ENCODE measurements at regions not wholly inside any gene's neighbourhood (a gene's known extent, or its start where the extent isn't known, plus 50 kb on each side); places are given as distances from the start of the nearest gene placed in this dataset.

DNA sequence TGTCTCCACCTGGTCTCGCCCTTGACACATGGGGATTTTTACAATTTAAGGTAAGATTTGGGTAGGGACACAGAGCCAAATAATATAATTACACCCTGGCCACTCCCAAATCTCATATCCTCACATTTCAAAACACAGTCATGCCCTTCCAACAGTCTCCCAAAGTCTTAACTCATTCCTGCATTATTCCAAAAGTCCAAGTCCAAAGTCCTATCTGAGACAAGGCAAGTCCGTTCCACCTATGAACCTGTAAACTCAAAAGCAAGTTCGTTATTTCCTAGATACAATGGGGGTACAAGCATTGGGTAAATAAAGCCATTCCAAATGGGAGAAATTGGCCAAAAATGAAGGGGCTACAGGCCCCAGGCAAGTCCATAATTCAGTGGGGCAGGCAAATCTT is 380.8 kb downstream of the CXXC4 start:
- H3K4me2 ChIP-seq: no peak overlapping the region
- H3K27ac Mint-ChIP-seq: no peak overlapping the region
- peaks cover 26% of the 10 kb centered on the region for H3K36me3 Mint-ChIP-seq (ENCODE audit: low read depth)
- no peaks in the 10 kb centered on the region for H3K4me1 ChIP-seq (ENCODE audit: insufficient read depth)
- no peaks in the 10 kb centered on the region for H3K9me2 ChIP-seq (ENCODE audit: insufficient read depth)
- no peak overlapping the region for H3K4me3 Mint-ChIP-seq
- H4K20me1 ChIP-seq (replicated peaks; ENCODE audit: insufficient read depth): no peaks in the 10 kb centered on the region
- H3K79me2 ChIP-seq (replicated peaks; ENCODE audit: insufficient read depth): no peaks in the 10 kb centered on the region
- no peaks in the 10 kb centered on the region for H3K4me1 Mint-ChIP-seq
- H3K4me3 ChIP-seq: no peak overlapping the region
- TF ChIP-seq, protein P1, sequence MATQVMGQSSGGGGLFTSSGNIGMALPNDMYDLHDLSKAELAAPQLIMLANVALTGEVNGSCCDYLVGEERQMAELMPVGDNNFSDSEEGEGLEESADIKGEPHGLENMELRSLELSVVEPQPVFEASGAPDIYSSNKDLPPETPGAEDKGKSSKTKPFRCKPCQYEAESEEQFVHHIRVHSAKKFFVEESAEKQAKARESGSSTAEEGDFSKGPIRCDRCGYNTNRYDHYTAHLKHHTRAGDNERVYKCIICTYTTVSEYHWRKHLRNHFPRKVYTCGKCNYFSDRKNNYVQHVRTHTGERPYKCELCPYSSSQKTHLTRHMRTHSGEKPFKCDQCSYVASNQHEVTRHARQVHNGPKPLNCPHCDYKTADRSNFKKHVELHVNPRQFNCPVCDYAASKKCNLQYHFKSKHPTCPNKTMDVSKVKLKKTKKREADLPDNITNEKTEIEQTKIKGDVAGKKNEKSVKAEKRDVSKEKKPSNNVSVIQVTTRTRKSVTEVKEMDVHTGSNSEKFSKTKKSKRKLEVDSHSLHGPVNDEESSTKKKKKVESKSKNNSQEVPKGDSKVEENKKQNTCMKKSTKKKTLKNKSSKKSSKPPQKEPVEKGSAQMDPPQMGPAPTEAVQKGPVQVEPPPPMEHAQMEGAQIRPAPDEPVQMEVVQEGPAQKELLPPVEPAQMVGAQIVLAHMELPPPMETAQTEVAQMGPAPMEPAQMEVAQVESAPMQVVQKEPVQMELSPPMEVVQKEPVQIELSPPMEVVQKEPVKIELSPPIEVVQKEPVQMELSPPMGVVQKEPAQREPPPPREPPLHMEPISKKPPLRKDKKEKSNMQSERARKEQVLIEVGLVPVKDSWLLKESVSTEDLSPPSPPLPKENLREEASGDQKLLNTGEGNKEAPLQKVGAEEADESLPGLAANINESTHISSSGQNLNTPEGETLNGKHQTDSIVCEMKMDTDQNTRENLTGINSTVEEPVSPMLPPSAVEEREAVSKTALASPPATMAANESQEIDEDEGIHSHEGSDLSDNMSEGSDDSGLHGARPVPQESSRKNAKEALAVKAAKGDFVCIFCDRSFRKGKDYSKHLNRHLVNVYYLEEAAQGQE (IDR thresholded peaks at IDR 0.05; ENCODE audit: unreplicated experiment): no peak
- TF ChIP-seq EZH2 (IDR thresholded peaks at IDR 0.05; ENCODE audit: low read depth, unreplicated experiment): no peak
- no peak for TF ChIP-seq ETS1 (IDR thresholded peaks at IDR 0.05)
- no peak for TF ChIP-seq ZNF331 (CRISPR knock-in tag; IDR thresholded peaks at IDR 0.05; ENCODE audit: low read depth)
- TF ChIP-seq, protein P2, sequence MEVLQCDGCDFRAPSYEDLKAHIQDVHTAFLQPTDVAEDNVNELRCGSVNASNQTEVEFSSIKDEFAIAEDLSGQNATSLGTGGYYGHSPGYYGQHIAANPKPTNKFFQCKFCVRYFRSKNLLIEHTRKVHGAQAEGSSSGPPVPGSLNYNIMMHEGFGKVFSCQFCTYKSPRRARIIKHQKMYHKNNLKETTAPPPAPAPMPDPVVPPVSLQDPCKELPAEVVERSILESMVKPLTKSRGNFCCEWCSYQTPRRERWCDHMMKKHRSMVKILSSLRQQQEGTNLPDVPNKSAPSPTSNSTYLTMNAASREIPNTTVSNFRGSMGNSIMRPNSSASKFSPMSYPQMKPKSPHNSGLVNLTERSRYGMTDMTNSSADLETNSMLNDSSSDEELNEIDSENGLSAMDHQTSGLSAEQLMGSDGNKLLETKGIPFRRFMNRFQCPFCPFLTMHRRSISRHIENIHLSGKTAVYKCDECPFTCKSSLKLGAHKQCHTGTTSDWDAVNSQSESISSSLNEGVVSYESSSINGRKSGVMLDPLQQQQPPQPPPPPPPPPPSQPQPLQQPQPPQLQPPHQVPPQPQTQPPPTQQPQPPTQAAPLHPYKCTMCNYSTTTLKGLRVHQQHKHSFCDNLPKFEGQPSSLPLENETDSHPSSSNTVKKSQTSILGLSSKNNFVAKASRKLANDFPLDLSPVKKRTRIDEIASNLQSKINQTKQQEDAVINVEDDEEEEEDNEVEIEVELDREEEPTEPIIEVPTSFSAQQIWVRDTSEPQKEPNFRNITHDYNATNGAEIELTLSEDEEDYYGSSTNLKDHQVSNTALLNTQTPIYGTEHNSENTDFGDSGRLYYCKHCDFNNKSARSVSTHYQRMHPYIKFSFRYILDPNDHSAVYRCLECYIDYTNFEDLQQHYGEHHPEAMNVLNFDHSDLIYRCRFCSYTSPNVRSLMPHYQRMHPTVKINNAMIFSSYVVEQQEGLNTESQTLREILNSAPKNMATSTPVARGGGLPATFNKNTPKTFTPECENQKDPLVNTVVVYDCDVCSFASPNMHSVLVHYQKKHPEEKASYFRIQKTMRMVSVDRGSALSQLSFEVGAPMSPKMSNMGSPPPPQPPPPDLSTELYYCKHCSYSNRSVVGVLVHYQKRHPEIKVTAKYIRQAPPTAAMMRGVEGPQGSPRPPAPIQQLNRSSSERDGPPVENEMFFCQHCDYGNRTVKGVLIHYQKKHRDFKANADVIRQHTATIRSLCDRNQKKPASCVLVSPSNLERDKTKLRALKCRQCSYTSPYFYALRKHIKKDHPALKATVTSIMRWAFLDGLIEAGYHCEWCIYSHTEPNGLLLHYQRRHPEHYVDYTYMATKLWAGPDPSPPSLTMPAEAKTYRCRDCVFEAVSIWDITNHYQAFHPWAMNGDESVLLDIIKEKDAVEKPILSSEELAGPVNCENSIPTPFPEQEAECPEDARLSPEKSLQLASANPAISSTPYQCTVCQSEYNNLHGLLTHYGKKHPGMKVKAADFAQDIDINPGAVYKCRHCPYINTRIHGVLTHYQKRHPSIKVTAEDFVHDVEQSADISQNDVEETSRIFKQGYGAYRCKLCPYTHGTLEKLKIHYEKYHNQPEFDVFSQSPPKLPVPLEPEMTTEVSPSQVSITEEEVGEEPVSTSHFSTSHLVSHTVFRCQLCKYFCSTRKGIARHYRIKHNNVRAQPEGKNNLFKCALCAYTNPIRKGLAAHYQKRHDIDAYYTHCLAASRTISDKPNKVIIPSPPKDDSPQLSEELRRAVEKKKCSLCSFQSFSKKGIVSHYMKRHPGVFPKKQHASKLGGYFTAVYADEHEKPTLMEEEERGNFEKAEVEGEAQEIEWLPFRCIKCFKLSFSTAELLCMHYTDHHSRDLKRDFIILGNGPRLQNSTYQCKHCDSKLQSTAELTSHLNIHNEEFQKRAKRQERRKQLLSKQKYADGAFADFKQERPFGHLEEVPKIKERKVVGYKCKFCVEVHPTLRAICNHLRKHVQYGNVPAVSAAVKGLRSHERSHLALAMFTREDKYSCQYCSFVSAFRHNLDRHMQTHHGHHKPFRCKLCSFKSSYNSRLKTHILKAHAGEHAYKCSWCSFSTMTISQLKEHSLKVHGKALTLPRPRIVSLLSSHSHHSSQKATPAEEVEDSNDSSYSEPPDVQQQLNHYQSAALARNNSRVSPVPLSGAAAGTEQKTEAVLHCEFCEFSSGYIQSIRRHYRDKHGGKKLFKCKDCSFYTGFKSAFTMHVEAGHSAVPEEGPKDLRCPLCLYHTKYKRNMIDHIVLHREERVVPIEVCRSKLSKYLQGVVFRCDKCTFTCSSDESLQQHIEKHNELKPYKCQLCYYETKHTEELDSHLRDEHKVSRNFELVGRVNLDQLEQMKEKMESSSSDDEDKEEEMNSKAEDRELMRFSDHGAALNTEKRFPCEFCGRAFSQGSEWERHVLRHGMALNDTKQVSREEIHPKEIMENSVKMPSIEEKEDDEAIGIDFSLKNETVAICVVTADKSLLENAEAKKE (CRISPR knock-in tag; IDR thresholded peaks at IDR 0.05): no peak
- no peak for TF ChIP-seq CREB1 (CRISPR knock-in tag; IDR thresholded peaks at IDR 0.05; ENCODE audit: low read depth)
- no peak for TF ChIP-seq JUNB (IDR thresholded peaks at IDR 0.05; ENCODE audit: unreplicated experiment)
- TF ChIP-seq ZNF114 (CRISPR knock-in tag; IDR thresholded peaks at IDR 0.05): no peak
- no peaks in the 10 kb centered on the region for H3F3A ChIP-seq (replicated peaks; ENCODE audit: low read depth)
- no peak overlapping the region for H3K27ac ChIP-seq (ENCODE audit: low read depth)
- no peaks in the 10 kb centered on the region for H3K36me3 ChIP-seq (ENCODE audit: insufficient read depth)
- H3K27me3 ChIP-seq (ENCODE audit: insufficient read depth): no peaks in the 10 kb centered on the region
- no peak overlapping the region for H2AFZ ChIP-seq
- H3K27me3 Mint-ChIP-seq (ENCODE audit: insufficient read depth, low read depth, poor library complexity): no peaks in the 10 kb centered on the region
- no peak for ATAC-seq
- DNase-seq (ENCODE audit: low spot score): no peak
- H3K9me3 Mint-ChIP-seq: peaks cover 33% of the 10 kb centered on the region

Data from GM23338 (cell line).